WTC11 (cell line): ENCODE measurements at regions not wholly inside any gene's neighbourhood (a gene's known extent, or its start where the extent isn't known, plus 50 kb on each side); places are given as distances from the start of the nearest gene placed in this dataset.

ENCODE experiments used
- ATAC-seq: fragments of 200-7000 bp; cut with Tn5 transposase; 2 replicates; pipeline ENCODE4 v1.10.0; 2021; ENCODE audit warnings: mild to moderate bottlenecking, moderate library complexity
- CTCF ChIA-PET: fragments of 300-600 bp; sonication (Branson Sonifier 250); formaldehyde crosslinking; loops from one replicate; lab custom pipeline; 2021; ENCODE audit warnings: antibody characterized with exemption; lab: Charles Lee
- POLR2A ChIA-PET: fragments of 350-600 bp; sonication (Branson Sonifier 250); formaldehyde crosslinking; loops from one replicate; lab custom pipeline; 2021; ENCODE audit warnings: antibody characterized with exemption; lab: Charles Lee
- DNase-seq: peaks from one replicate; pipeline ENCODE4 v3.0.0; 2021; ENCODE audit warnings: low spot score
- H3K27ac Mint-ChIP-seq: 2 replicates; pipeline ENCODE4 v1.8.0; 2021; ENCODE audit warnings: mixed read lengths
- H3K27me3 Mint-ChIP-seq: 2 replicates; pipeline ENCODE4 v1.8.0; 2021; ENCODE audit warnings: low read depth, mild to moderate bottlenecking, moderate library complexity, mixed read lengths
- H3K36me3 Mint-ChIP-seq: 2 replicates; pipeline ENCODE4 v1.8.0; 2021; ENCODE audit warnings: mixed read lengths
- H3K4me1 Mint-ChIP-seq: 2 replicates; pipeline ENCODE4 v1.8.0; 2022; ENCODE audit warnings: mixed read lengths
- H3K4me3 Mint-ChIP-seq: 2 replicates; pipeline ENCODE4 v1.8.0; 2021; ENCODE audit warnings: mild to moderate bottlenecking, moderate library complexity, mixed read lengths
- H3K9me3 Mint-ChIP-seq: 2 replicates; pipeline ENCODE4 v1.8.0; 2021; ENCODE audit warnings: mixed read lengths
- AR ChIP-seq: fragments of 250-450 bp; sonication (Bioruptor Pico); IDR thresholded peaks from 2 replicates; pipeline ENCODE4 v1.9.0; 2021; ENCODE audit warnings: mild to moderate bottlenecking
- ATF1 ChIP-seq: sonication (generic); formaldehyde crosslinking; IDR thresholded peaks from 2 replicates; pipeline ENCODE4 v1.8.1; 2023; ENCODE audit warnings: mild to moderate bottlenecking, moderate library complexity, missing genetic modification reagents
- ATF3 ChIP-seq: sonication (generic); formaldehyde crosslinking; conservative IDR thresholded peaks from 2 replicates; pipeline ENCODE4 v1.8.1; 2022; ENCODE audit warnings: mild to moderate bottlenecking, missing genetic modification reagents
- CREB1 ChIP-seq: sonication (generic); formaldehyde crosslinking; IDR thresholded peaks from 2 replicates; pipeline ENCODE4 v1.8.0; 2023; ENCODE audit warnings: mild to moderate bottlenecking, missing genetic modification reagents
- E2F5 ChIP-seq: sonication (generic); formaldehyde crosslinking; IDR thresholded peaks from 2 replicates; pipeline ENCODE4 v1.8.1; 2022; ENCODE audit warnings: mild to moderate bottlenecking, moderate library complexity, missing genetic modification reagents
- EMX1 ChIP-seq: fragments of 250-450 bp; sonication (Bioruptor Pico); IDR thresholded peaks from 2 replicates; pipeline ENCODE4 v1.8.0; 2021; ENCODE audit warnings: mild to moderate bottlenecking
- FOXJ3 ChIP-seq: sonication (generic); formaldehyde crosslinking; IDR thresholded peaks from 2 replicates; pipeline ENCODE4 v1.9.0; 2021; ENCODE audit warnings: missing genetic modification reagents, mild to moderate bottlenecking, borderline replicate concordance
- FOXP4 ChIP-seq: sonication (generic); formaldehyde crosslinking; IDR thresholded peaks from 2 replicates; pipeline ENCODE4 v1.8.0; 2022; ENCODE audit warnings: mild to moderate bottlenecking, missing genetic modification reagents
- GRHL2 ChIP-seq: fragments of 250-450 bp; sonication (Bioruptor Pico); IDR thresholded peaks from 2 replicates; pipeline ENCODE4 v1.8.0; 2022; ENCODE audit warnings: mild to moderate bottlenecking, moderate library complexity; ENCODE audit not compliant: insufficient replicate concordance, severe bottlenecking
- IRF2 ChIP-seq: sonication (generic); formaldehyde crosslinking; IDR thresholded peaks from 2 replicates; pipeline ENCODE4 v1.8.0; 2022; ENCODE audit warnings: low read depth, missing genetic modification reagents, borderline replicate concordance
- JUN ChIP-seq: sonication (generic); formaldehyde crosslinking; IDR thresholded peaks from 2 replicates; pipeline ENCODE4 v1.8.0; 2023; ENCODE audit warnings: mild to moderate bottlenecking, missing genetic modification reagents
- MLX ChIP-seq: sonication (generic); formaldehyde crosslinking; IDR thresholded peaks from 2 replicates; pipeline ENCODE4 v1.8.1; 2023; ENCODE audit warnings: mild to moderate bottlenecking, missing genetic modification reagents, moderate library complexity
- NFE2L1 ChIP-seq: sonication (generic); formaldehyde crosslinking; IDR thresholded peaks from 2 replicates; pipeline ENCODE4 v1.8.1; 2023; ENCODE audit warnings: missing genetic modification reagents
- RELA ChIP-seq: sonication (generic); formaldehyde crosslinking; IDR thresholded peaks from 2 replicates; pipeline ENCODE4 v1.8.1; 2022; ENCODE audit warnings: missing genetic modification reagents, mild to moderate bottlenecking, borderline replicate concordance
- SMAD4 ChIP-seq: sonication (generic); formaldehyde crosslinking; IDR thresholded peaks from 2 replicates; pipeline ENCODE4 v1.8.0; 2022; ENCODE audit warnings: mild to moderate bottlenecking, missing genetic modification reagents
- STAT6 ChIP-seq: sonication (generic); formaldehyde crosslinking; conservative IDR thresholded peaks from 2 replicates; pipeline ENCODE4 v1.8.1; 2023; ENCODE audit warnings: mild to moderate bottlenecking, low read depth, missing genetic modification reagents, moderate library complexity
- TEAD1 ChIP-seq: sonication (generic); formaldehyde crosslinking; IDR thresholded peaks from 2 replicates; pipeline ENCODE4 v1.8.0; 2022; ENCODE audit warnings: mild to moderate bottlenecking, missing genetic modification reagents
- TEAD4 ChIP-seq: sonication (generic); formaldehyde crosslinking; IDR thresholded peaks from 2 replicates; pipeline ENCODE4 v1.8.0; 2022; ENCODE audit warnings: mild to moderate bottlenecking, missing genetic modification reagents
- USF1 ChIP-seq: sonication (generic); formaldehyde crosslinking; IDR thresholded peaks from 2 replicates; pipeline ENCODE4 v1.8.0; 2022; ENCODE audit warnings: mild to moderate bottlenecking, missing genetic modification reagents
- ZBTB21 ChIP-seq: sonication (generic); formaldehyde crosslinking; IDR thresholded peaks from 2 replicates; pipeline ENCODE4 v1.8.1; 2023; ENCODE audit warnings: mild to moderate bottlenecking, missing genetic modification reagents, borderline replicate concordance
- ZNF138 ChIP-seq: sonication (generic); formaldehyde crosslinking; conservative IDR thresholded peaks from 2 replicates; pipeline ENCODE4 v1.8.1; 2022; ENCODE audit warnings: mild to moderate bottlenecking, moderate library complexity, missing genetic modification reagents
- ZNF416 ChIP-seq: fragments of 250-450 bp; sonication (Bioruptor Pico); IDR thresholded peaks from 2 replicates; pipeline ENCODE4 v1.9.0; 2021; ENCODE audit warnings: mild to moderate bottlenecking, inconsistent platforms

- ChIA-PET CTCF (no interaction called here), POLR2A (no interaction called here)
- peaks cover 8% of the 10 kb centered on the region for H3K4me1 Mint-ChIP-seq
- TF ChIP-seq JUN (CRISPR knock-in tag) (no peak), EMX1 (CRISPR knock-in tag) (no peak), USF1 (CRISPR knock-in tag) (no peak), IRF2 (CRISPR knock-in tag) (no peak), RELA (CRISPR knock-in tag) (no peak), ZBTB21 (CRISPR knock-in tag) (no peak), GRHL2 (CRISPR knock-in tag) (no peak), ZNF416 (CRISPR knock-in tag) (no peak), E2F5 (CRISPR knock-in tag) (no peak), SMAD4 (CRISPR knock-in tag) (no peak), ZNF138 (CRISPR knock-in tag) (no peak), TEAD1 (CRISPR knock-in tag) (no peak), CREB1 (CRISPR knock-in tag) (no peak), FOXP4 (CRISPR knock-in tag) (no peak), TEAD4 (CRISPR knock-in tag) (no peak), ATF1 (CRISPR knock-in tag) (no peak)
- H3K9me3 Mint-ChIP-seq = peaks cover 5% of the 10 kb centered on the region
- peak overlapping the region; percentile 26; the same call in 1 of the 2 replicates for H3K27ac Mint-ChIP-seq
- DNase-seq = no peak
- H3K36me3 Mint-ChIP-seq = no peaks in the 10 kb centered on the region
- no peak for ATAC-seq
- no peak overlapping the region for H3K4me3 Mint-ChIP-seq
- H3K27me3 Mint-ChIP-seq = no peaks in the 10 kb centered on the region
Measured at GRCh38 chr13:80558074-80558473, 217.1 kb upstream of the SPRY2 start.

- DNase-seq (no peak), ATAC-seq (no peak)
- H3K36me3 Mint-ChIP-seq = no peaks in the 10 kb centered on the region
- CTCF ChIA-PET = no interaction called here
- peaks cover 5% of the 10 kb centered on the region for H3K9me3 Mint-ChIP-seq
- POLR2A ChIA-PET = interaction anchor here (0.6 kb wide), 1 partner anchor 52 kb away, joined by 3 read pairs; no protein-coding TSS in a partner anchor
- peaks cover 20% of the 10 kb centered on the region for H3K4me1 Mint-ChIP-seq
- H3K27ac Mint-ChIP-seq = no peak overlapping the region
- H3K27me3 Mint-ChIP-seq = no peaks in the 10 kb centered on the region
- no peak overlapping the region for H3K4me3 Mint-ChIP-seq
- TF ChIP-seq NFE2L1 = no peak
- no peak for TF ChIP-seq MLX (CRISPR knock-in tag)
- TF ChIP-seq FOXJ3 (CRISPR knock-in tag) = no peak
- no peak for TF ChIP-seq STAT6 (CRISPR knock-in tag)
- TF ChIP-seq FOXP4 (CRISPR knock-in tag) = no peak
- TF ChIP-seq AR = no peak
- TF ChIP-seq ATF3 = no peak
Measured at GRCh38 chr13:80555796-80556678, 215.1 kb upstream of the SPRY2 start.
